ENCODE measurements at regions not wholly inside any gene's neighbourhood (a gene's known extent, or its start where the extent isn't known, plus 50 kb on each side); places are given as distances from the start of the nearest gene placed in this dataset.

GRCh38 chr2:123015186-123015585, 1009.9 kb upstream of the CNTNAP5 start:
- no peak for DNase-seq (ENCODE audit: extremely low read depth, low read depth)
- no peak for TF ChIP-seq CTCF (IDR thresholded peaks at IDR 0.05; ENCODE audit: low read depth, low read length)

GRCh38 chr2:123035541-123035940, 989.5 kb upstream of the CNTNAP5 start:
- TF ChIP-seq CTCF (IDR thresholded peaks at IDR 0.05; ENCODE audit: low read depth, low read length): no peak
- DNase-seq (ENCODE audit: extremely low read depth, low read depth): no peak

GRCh38 chr2:123036300-123036699, 988.8 kb upstream of the CNTNAP5 start:
- no peak for DNase-seq (ENCODE audit: extremely low read depth, low read depth)
- no peak for TF ChIP-seq CTCF (IDR thresholded peaks at IDR 0.05; ENCODE audit: low read depth, low read length)

GRCh38 chr2:123040506-123040905, 984.6 kb upstream of the CNTNAP5 start:
- no peak for DNase-seq (ENCODE audit: extremely low read depth, low read depth)
- TF ChIP-seq CTCF (IDR thresholded peaks at IDR 0.05; ENCODE audit: low read depth, low read length): no peak

GRCh38 chr2:123043458-123043857, 981.6 kb upstream of the CNTNAP5 start:
- DNase-seq (ENCODE audit: extremely low read depth, low read depth): no peak
- TF ChIP-seq CTCF (IDR thresholded peaks at IDR 0.05; ENCODE audit: low read depth, low read length): no peak

- TF ChIP-seq CTCF (IDR thresholded peaks at IDR 0.05; ENCODE audit: low read depth, low read length): no peak
- DNase-seq (ENCODE audit: extremely low read depth, low read depth): no peak
These were observed 979.4 kb upstream of the CNTNAP5 start for GRCh38 chr2:123045713-123046112.

- DNase-seq (ENCODE audit: extremely low read depth, low read depth): no peak
- no peak for TF ChIP-seq CTCF (IDR thresholded peaks at IDR 0.05; ENCODE audit: low read depth, low read length)
These were observed 977.9 kb upstream of the CNTNAP5 start for GRCh38 chr2:123047186-123047585.
